K562 (cell line): ENCODE measurements at regions not wholly inside any gene's neighbourhood (a gene's known extent, or its start where the extent isn't known, plus 50 kb on each side); places are given as distances from the start of the nearest gene placed in this dataset.

Experiments
- ESRRA ChIP-seq: fragments of 450-650 bp; IDR thresholded peaks from 2 replicates; pipeline ENCODE4 v1.6.1; 2014; ENCODE audit warnings: low read depth, mild to moderate bottlenecking, moderate library complexity, borderline replicate concordance
- ETV6 ChIP-seq, 3 experiments: fragments of 150-350 bp in 1 of 3; sonication (generic) in 1 of 3; formaldehyde crosslinking in 1 of 3; IDR thresholded peaks; 2 replicates each; pipeline versions ENCODE4 v1.6.1 to v1.8.0; 2014 to 2022; ENCODE audit warnings: borderline replicate concordance in 2 of 3, low read depth in 2 of 3, antibody characterized with exemption in 1 of 3, low read length in 1 of 3, mild to moderate bottlenecking in 1 of 3, missing genetic modification reagents in 1 of 3
- EZH2 ChIP-seq: IDR thresholded peaks from 2 replicates; pipeline ENCODE4 v1.6.1; 2012; ENCODE audit warnings: low read depth, mild to moderate bottlenecking, inconsistent platforms, low read length, borderline replicate concordance
- ZNF785 ChIP-seq: fragments of 250-450 bp; sonication (Bioruptor Pico); IDR thresholded peaks from 2 replicates; pipeline ENCODE4 v1.4.0; 2020; ENCODE audit warnings: mild to moderate bottlenecking

DNA sequence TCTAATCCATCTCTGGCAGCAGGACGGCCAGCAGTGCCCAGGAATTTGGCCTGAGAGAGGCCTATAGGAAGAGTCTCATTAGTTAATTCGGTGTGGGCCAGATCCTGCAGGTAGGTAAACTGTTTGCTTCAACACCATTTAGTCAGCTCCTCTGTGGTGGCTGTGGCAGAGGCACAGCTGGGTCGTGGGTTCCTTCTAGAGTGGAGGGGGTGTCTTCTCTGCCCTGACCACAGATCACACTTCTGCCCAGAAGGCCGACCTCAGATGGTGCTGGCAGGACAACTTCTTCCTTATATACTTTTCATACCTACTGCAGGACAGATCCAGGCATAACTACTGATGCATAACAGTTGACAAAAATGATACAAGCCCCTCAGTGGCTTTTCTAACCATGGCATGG lies 281.4 kb downstream of the RPS6KC1 start:
- TF ChIP-seq ETV6 (IDR thresholded peaks at IDR 0.05; ENCODE audit: borderline replicate concordance in 1 of 2, low read depth in 2 of 2, low read length in 1 of 2) (no peak), ETV6 (CRISPR knock-in tag; IDR thresholded peaks at IDR 0.05; ENCODE audit: borderline replicate concordance) (no peak), ESRRA (no peak), ZNF785 (CRISPR knock-in tag) (no peak), EZH2 (no peak)
